HepG2 (cell line): ENCODE measurements at regions not wholly inside any gene's neighbourhood (a gene's known extent, or its start where the extent isn't known, plus 50 kb on each side); places are given as distances from the start of the nearest gene placed in this dataset.

Experiments
- ATAC-seq: fragments of 200-7000 bp; cut with Tn5 transposase; 3 replicates; pipeline ENCODE4 v1.9.1; 2020; ENCODE audit warnings: mild to moderate bottlenecking, moderate library complexity
- BruUV-seq: library from RNA; stranded (reverse); fragments of 400-500 nt; replicated peaks from 2 replicates; lab custom pipeline; 2021; lab: Mats Ljungman, UMichigan
- CTCF ChIA-PET: fragments of 300-600 bp; formaldehyde crosslinking; extraction: SDS; loops from one replicate; lab custom pipeline; 2021; ENCODE audit warnings: low total read pairs, inconsistent platforms, low intra/inter-chr PET ratio; lab: Yijun Ruan, JAX
- POLR2A ChIA-PET: fragments of 350-600 bp; sonication (Branson Sonifier 250); formaldehyde crosslinking; loops from one replicate; lab custom pipeline; 2020; ENCODE audit warnings: antibody characterized with exemption, inconsistent platforms; lab: Yijun Ruan, JAX
- DNase-seq: peaks from one replicate; pipeline ENCODE4 v3.0.0-alpha.2; 2015; ENCODE audit warnings: low spot score
- FAIRE-seq: peaks from 3 replicates; lab custom pipeline; 2011; peaks lifted over from hg19 to GRCh38; lab: Jason Lieb, UNC
- H2AFZ ChIP-seq: one replicate; pipeline ENCODE4 v1.6.1; 2011; ENCODE audit warnings: low read length, inconsistent platforms
- H3K27ac ChIP-seq: fragments of 300-600 bp; 3 replicates; pipeline ENCODE4 v1.8.0; 2011; ENCODE audit warnings: mixed run types, mild to moderate bottlenecking, mixed read lengths, low read length, inconsistent platforms; ENCODE audit not compliant: insufficient read depth; ENCODE audit errors: extremely low read length
- H3K27me3 ChIP-seq, 2 experiments: fragments of 200-600 bp in 1 of 2; 2 replicates in 1 of 2; 3 replicates in 1 of 2; pipeline versions ENCODE4 v1.6.0 to v1.8.0; 2011; ENCODE audit warnings: low read length in 2 of 2, mild to moderate bottlenecking in 2 of 2, moderate library complexity in 2 of 2, inconsistent platforms in 1 of 2; ENCODE audit not compliant: insufficient read depth in 2 of 2, control insufficient read depth in 1 of 2
- H3K36me3 ChIP-seq, 2 experiments: fragments of 200-600 bp in 1 of 2; replicated peaks in 1 of 2; 2 replicates in 1 of 2; 3 replicates in 1 of 2; pipeline versions ENCODE4 v1.5.1 to v1.8.0; 2011; ENCODE audit warnings: low read length in 2 of 2, inconsistent platforms in 1 of 2; ENCODE audit not compliant: insufficient read depth in 2 of 2, control insufficient read depth in 1 of 2
- H3K4me1 ChIP-seq: 2 replicates; pipeline ENCODE4 v1.5.1; 2012; ENCODE audit warnings: low read length, inconsistent platforms; ENCODE audit not compliant: insufficient read depth
- H3K4me2 ChIP-seq: 2 replicates; pipeline ENCODE4 v1.6.0; 2011; ENCODE audit warnings: low read depth, low read length, inconsistent platforms
- H3K4me3 ChIP-seq, 3 experiments: fragments of 200-600 bp in 1 of 3; sonication (generic), shearing (Covaris generic) in 1 of 3; replicated peaks in 1 of 3; 2 replicates each; pipeline ENCODE4 v1.5.1; 2011 to 2016; ENCODE audit warnings: low read length in 3 of 3, inconsistent platforms in 2 of 3, low read depth in 2 of 3, mild to moderate bottlenecking in 2 of 3, control low read depth in 1 of 3, mixed read lengths in 1 of 3; ENCODE audit not compliant: insufficient read depth in 1 of 3
- H3K79me2 ChIP-seq: one replicate; pipeline ENCODE4 v1.6.1; 2011; ENCODE audit warnings: low read length, inconsistent platforms; ENCODE audit not compliant: insufficient read depth
- H3K9ac ChIP-seq: 2 replicates; pipeline ENCODE4 v1.6.0; 2011; ENCODE audit warnings: mild to moderate bottlenecking, low read depth, low read length, inconsistent platforms; ENCODE audit not compliant: insufficient read depth
- H3K9me3 ChIP-seq: 2 replicates; pipeline ENCODE4 v1.5.1; 2012; ENCODE audit warnings: mild to moderate bottlenecking, low read length
- H4K20me1 ChIP-seq: 2 replicates; pipeline ENCODE4 v1.6.0; 2011; ENCODE audit warnings: inconsistent platforms, mild to moderate bottlenecking, low read length, moderate library complexity; ENCODE audit not compliant: insufficient read depth
- BRF2 ChIP-seq: sonication (generic); formaldehyde crosslinking; IDR thresholded peaks from 2 replicates; pipeline ENCODE4 v1.8.1; 2022; ENCODE audit warnings: mild to moderate bottlenecking, missing genetic modification reagents
- ELF1 ChIP-seq: sonication (generic); formaldehyde crosslinking; IDR thresholded peaks from 2 replicates; pipeline ENCODE4 v1.4.0; 2020; ENCODE audit warnings: missing genetic modification reagents
- FOXO1 ChIP-seq: sonication (generic); formaldehyde crosslinking; IDR thresholded peaks from 2 replicates; pipeline ENCODE4 v1.4.0; 2020; ENCODE audit warnings: missing genetic modification reagents
- PTBP1 ChIP-seq: fragments of 200-400 bp; formaldehyde crosslinking; IDR thresholded peaks from 2 replicates; pipeline ENCODE4 v1.6.1; 2018; ENCODE audit warnings: low read length, low read depth; ENCODE audit not compliant: poor library complexity, severe bottlenecking
- RARG ChIP-seq: sonication (generic); formaldehyde crosslinking; IDR thresholded peaks from 2 replicates; pipeline ENCODE4 v1.4.0; 2020; ENCODE audit warnings: low read depth, mild to moderate bottlenecking, missing genetic modification reagents
- TAF15 ChIP-seq: fragments of 200-400 bp; formaldehyde crosslinking; IDR thresholded peaks from one replicate; pipeline ENCODE4 v1.6.1; 2018; ENCODE audit warnings: mild to moderate bottlenecking, low read depth, low read length; ENCODE audit not compliant: poor library complexity, severe bottlenecking
- ZBTB3 ChIP-seq: sonication (generic); formaldehyde crosslinking; IDR thresholded peaks from 2 replicates; pipeline ENCODE4 v1.4.0; 2020; ENCODE audit warnings: low read depth, mild to moderate bottlenecking, moderate library complexity, missing genetic modification reagents, borderline replicate concordance
- ZNF691 ChIP-seq: sonication (generic); formaldehyde crosslinking; IDR thresholded peaks from 2 replicates; pipeline ENCODE4 v1.4.0; 2020; ENCODE audit warnings: missing genetic modification reagents, low read depth, mild to moderate bottlenecking, borderline replicate concordance
- ZNF800 ChIP-seq: sonication (generic); formaldehyde crosslinking; IDR thresholded peaks from 2 replicates; pipeline ENCODE4 v1.4.0; 2020; ENCODE audit warnings: missing genetic modification reagents
- WGBS: methylation state at CpG from one replicate; pipeline ENCODE4 v1.1.6; 2017; ENCODE audit warnings: low lambda C conversion rate; 5-methylcytosine and 5-hydroxymethylcytosine counted together
- in situ Hi-C: cut with HindIII; loops from 2 replicates; pipeline ENCODE4 v1.10.0; 2017; ENCODE audit warnings: low pct_unique_long_range_greater_than_20kb; ENCODE audit not compliant: extremely low pct_ligation_motif_present
- intact Hi-C: fragments of 100-400 bp; cut with micrococcal nuclease; formaldehyde crosslinking; loops from one replicate; pipeline ENCODE4 v1.10.0; 2022; ENCODE audit not compliant: unreplicated experiment
- TF ChIP-seq, protein P1 (sequence below): sonication (generic); formaldehyde crosslinking; IDR thresholded peaks from 2 replicates; pipeline ENCODE4 v1.4.0; 2020; ENCODE audit warnings: missing genetic modification reagents

GRCh38 chr11:91794146-91794545 is 430.5 kb upstream of the FAT3 start:
- no peak overlapping the region for H3K4me3 ChIP-seq
- H3K9me3 ChIP-seq, result peaks cover 14% of the 10 kb centered on the region; the same call in 1 of the 2 replicates
- FAIRE-seq, result no peak
- no peak overlapping the region for H3K27ac ChIP-seq
- no peaks in the 10 kb centered on the region for H4K20me1 ChIP-seq
- no peak overlapping the region for H2AFZ ChIP-seq
- CTCF ChIA-PET, result no interaction called here
- H3K36me3 ChIP-seq, result no peaks in the 10 kb centered on the region
- no peak for ATAC-seq
- in situ Hi-C loops, result no loop called here
- no peak overlapping the region for H3K4me2 ChIP-seq
- no peak for TF ChIP-seq RARG (CRISPR knock-in tag)
- TF ChIP-seq ELF1 (CRISPR knock-in tag), result no peak
- TF ChIP-seq ZNF800, result no peak
- no peak for TF ChIP-seq ZNF691 (CRISPR knock-in tag)
- TF ChIP-seq, protein P1, sequence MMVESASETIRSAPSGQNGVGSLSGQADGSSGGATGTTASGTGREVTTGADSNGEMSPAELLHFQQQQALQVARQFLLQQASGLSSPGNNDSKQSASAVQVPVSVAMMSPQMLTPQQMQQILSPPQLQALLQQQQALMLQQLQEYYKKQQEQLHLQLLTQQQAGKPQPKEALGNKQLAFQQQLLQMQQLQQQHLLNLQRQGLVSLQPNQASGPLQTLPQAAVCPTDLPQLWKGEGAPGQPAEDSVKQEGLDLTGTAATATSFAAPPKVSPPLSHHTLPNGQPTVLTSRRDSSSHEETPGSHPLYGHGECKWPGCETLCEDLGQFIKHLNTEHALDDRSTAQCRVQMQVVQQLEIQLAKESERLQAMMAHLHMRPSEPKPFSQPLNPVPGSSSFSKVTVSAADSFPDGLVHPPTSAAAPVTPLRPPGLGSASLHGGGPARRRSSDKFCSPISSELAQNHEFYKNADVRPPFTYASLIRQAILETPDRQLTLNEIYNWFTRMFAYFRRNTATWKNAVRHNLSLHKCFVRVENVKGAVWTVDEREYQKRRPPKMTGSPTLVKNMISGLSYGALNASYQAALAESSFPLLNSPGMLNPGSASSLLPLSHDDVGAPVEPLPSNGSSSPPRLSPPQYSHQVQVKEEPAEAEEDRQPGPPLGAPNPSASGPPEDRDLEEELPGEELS, result no peak
- TF ChIP-seq BRF2 (CRISPR knock-in tag), result no peak
- no peak for TF ChIP-seq TAF15
- no peak for TF ChIP-seq PTBP1
- no peak for TF ChIP-seq FOXO1 (CRISPR knock-in tag)
- no peak for TF ChIP-seq ZBTB3 (CRISPR knock-in tag)
- TF ChIP-seq, all 625 proteins: peak for 0
- Histone ChIP-seq H3K9ac (no peak overlapping the region), H3K4me1 (no peaks in the 10 kb centered on the region), H3K27me3 (no peaks in the 10 kb centered on the region), H3K79me2 (no peaks in the 10 kb centered on the region)
- DNase-seq, result no peak
- WGBS, result 6% methylated on average over 3 of the region's 3 CpGs
- POLR2A ChIA-PET, result no interaction called here
- intact Hi-C loops, result no loop called here
- no TSS peak for BruUV-seq
